ENCODE measurements at regions not wholly inside any gene's neighbourhood (a gene's known extent, or its start where the extent isn't known, plus 50 kb on each side); places are given as distances from the start of the nearest gene placed in this dataset.

DNA sequence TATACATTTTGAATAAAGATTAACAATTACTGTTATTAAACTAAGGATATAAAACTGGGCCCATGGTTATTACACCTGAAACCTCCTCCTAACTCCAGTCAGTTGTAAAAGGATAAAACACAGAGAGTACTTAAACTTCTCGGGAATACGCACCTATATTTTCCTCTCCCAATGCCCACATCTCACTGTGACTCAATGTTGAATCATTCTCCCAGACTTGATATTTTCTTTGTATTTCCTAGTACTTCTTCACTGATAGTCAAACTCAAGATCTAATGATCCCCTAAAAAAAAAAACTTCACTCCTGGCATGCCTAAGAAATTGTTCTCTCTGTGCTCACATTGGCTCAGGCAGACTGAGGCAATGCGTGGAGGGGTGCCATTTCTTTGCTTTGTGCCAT, 212.5 kb upstream of the DKK2 start:
- no peaks in the 10 kb centered on the region for H3K27me3 ChIP-seq (ENCODE audit: control insufficient read depth in 2 of 2, insufficient read depth in 2 of 2, low read length in 2 of 2)
- dilution Hi-C loops (cut with MboI; ENCODE audit: extremely low pct_ligation_motif_present, low sequenced_read_pairs), result no loop called here
- no peak for TF ChIP-seq MAX (IDR thresholded peaks at IDR 0.05; ENCODE audit: insufficient read depth, insufficient read length)
- no peak for TF ChIP-seq FOS (IDR thresholded peaks at IDR 0.05; ENCODE audit: borderline replicate concordance, insufficient read depth, low read length)
- TF ChIP-seq, protein P1, sequence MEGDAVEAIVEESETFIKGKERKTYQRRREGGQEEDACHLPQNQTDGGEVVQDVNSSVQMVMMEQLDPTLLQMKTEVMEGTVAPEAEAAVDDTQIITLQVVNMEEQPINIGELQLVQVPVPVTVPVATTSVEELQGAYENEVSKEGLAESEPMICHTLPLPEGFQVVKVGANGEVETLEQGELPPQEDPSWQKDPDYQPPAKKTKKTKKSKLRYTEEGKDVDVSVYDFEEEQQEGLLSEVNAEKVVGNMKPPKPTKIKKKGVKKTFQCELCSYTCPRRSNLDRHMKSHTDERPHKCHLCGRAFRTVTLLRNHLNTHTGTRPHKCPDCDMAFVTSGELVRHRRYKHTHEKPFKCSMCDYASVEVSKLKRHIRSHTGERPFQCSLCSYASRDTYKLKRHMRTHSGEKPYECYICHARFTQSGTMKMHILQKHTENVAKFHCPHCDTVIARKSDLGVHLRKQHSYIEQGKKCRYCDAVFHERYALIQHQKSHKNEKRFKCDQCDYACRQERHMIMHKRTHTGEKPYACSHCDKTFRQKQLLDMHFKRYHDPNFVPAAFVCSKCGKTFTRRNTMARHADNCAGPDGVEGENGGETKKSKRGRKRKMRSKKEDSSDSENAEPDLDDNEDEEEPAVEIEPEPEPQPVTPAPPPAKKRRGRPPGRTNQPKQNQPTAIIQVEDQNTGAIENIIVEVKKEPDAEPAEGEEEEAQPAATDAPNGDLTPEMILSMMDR (IDR thresholded peaks at IDR 0.05; ENCODE audit: extremely low read depth in 1 of 2, insufficient read depth in 1 of 2, low read depth in 1 of 2, low read length in 2 of 2), result no peak
- no peak for TF ChIP-seq POLR2AphosphoS5 (IDR thresholded peaks at IDR 0.05; ENCODE audit: insufficient read depth, low read depth, low read length)
- TF ChIP-seq GATA2 (IDR thresholded peaks at IDR 0.05; ENCODE audit: insufficient read depth, insufficient read length, low read depth, low read length), result no peak
- TF ChIP-seq POLR2A (IDR thresholded peaks at IDR 0.05; ENCODE audit: low read depth, low read length), result no peak
- TF ChIP-seq EZH2 (IDR thresholded peaks at IDR 0.05; ENCODE audit: borderline replicate concordance, low read depth, low read length, severe bottlenecking), result no peak
- TF ChIP-seq MYC (IDR thresholded peaks at IDR 0.05; ENCODE audit: low read depth, low read length), result no peak
- TF ChIP-seq JUN (IDR thresholded peaks at IDR 0.05; ENCODE audit: borderline replicate concordance, insufficient read depth, insufficient read length, low read depth), result no peak
- BruUV-seq (replicated peaks), result no TSS peak
- FAIRE-seq, result no peak
- H3K9ac ChIP-seq (replicated peaks; ENCODE audit: extremely low read depth, insufficient read depth, low read length), result no peak overlapping the region
- H3K4me1 ChIP-seq (ENCODE audit: control insufficient read depth, extremely low read depth, insufficient read depth, low read length), result no peaks in the 10 kb centered on the region
- H3K9me3 ChIP-seq (replicated peaks; ENCODE audit: control insufficient read depth, insufficient read depth, low read length), result no peaks in the 10 kb centered on the region
- H3K79me2 ChIP-seq (ENCODE audit: control insufficient read depth, insufficient read depth, low read length), result no peaks in the 10 kb centered on the region
- intact Hi-C loops (cut with micrococcal nuclease), result no loop called here
- H2AFZ ChIP-seq (ENCODE audit: low read depth, low read length), result no peak overlapping the region
- no peaks in the 10 kb centered on the region for H4K20me1 ChIP-seq (replicated peaks; ENCODE audit: control insufficient read depth, extremely low read depth, insufficient read depth, low read length)
- ChIA-PET POLR2A (no interaction called here), CTCF (no interaction called here)
- DNase-seq (ENCODE audit: low read depth, low spot score), result no peak
- no peaks in the 10 kb centered on the region for H3K9me1 ChIP-seq (replicated peaks; ENCODE audit: control insufficient read depth, extremely low read depth, insufficient read depth, low read length)
- no peak overlapping the region for H3K27ac ChIP-seq (ENCODE audit: insufficient read depth, low read depth, low read length)
- no peak overlapping the region for H3K4me2 ChIP-seq (ENCODE audit: insufficient read depth, low read length)
- no peaks in the 10 kb centered on the region for H3K36me3 ChIP-seq (ENCODE audit: control insufficient read depth in 2 of 2, extremely low read depth in 1 of 2, insufficient read depth in 2 of 2, low read length in 2 of 2)
- H3K4me3 ChIP-seq (replicated peaks in 1 of 3; ENCODE audit: insufficient read depth in 1 of 3, low read depth in 1 of 3, low read length in 3 of 3), result no peak overlapping the region
